ENCODE measurements at regions not wholly inside any gene's neighbourhood (a gene's known extent, or its start where the extent isn't known, plus 50 kb on each side); places are given as distances from the start of the nearest gene placed in this dataset.

DNA sequence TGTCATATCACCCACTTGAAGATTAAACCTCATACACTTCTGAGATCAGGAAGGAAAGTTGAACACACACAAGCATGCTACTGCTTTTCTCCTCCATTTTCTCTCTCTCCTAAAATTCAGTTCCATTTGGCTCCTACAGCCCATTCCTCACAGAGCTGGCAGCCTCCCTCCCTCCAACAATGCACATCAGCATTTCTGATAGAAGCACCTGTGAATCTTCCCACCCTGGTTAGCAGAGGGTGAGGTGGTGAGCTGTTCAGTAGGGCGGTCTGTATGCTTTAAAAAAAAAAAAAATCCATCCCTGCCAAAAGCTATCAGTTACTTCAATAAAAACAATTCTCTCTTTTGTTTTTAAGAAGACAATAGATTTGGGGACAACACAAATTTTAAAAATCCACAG, 463.2 kb upstream of the KIF2A start (continued):
- TF ChIP-seq, protein P1, sequence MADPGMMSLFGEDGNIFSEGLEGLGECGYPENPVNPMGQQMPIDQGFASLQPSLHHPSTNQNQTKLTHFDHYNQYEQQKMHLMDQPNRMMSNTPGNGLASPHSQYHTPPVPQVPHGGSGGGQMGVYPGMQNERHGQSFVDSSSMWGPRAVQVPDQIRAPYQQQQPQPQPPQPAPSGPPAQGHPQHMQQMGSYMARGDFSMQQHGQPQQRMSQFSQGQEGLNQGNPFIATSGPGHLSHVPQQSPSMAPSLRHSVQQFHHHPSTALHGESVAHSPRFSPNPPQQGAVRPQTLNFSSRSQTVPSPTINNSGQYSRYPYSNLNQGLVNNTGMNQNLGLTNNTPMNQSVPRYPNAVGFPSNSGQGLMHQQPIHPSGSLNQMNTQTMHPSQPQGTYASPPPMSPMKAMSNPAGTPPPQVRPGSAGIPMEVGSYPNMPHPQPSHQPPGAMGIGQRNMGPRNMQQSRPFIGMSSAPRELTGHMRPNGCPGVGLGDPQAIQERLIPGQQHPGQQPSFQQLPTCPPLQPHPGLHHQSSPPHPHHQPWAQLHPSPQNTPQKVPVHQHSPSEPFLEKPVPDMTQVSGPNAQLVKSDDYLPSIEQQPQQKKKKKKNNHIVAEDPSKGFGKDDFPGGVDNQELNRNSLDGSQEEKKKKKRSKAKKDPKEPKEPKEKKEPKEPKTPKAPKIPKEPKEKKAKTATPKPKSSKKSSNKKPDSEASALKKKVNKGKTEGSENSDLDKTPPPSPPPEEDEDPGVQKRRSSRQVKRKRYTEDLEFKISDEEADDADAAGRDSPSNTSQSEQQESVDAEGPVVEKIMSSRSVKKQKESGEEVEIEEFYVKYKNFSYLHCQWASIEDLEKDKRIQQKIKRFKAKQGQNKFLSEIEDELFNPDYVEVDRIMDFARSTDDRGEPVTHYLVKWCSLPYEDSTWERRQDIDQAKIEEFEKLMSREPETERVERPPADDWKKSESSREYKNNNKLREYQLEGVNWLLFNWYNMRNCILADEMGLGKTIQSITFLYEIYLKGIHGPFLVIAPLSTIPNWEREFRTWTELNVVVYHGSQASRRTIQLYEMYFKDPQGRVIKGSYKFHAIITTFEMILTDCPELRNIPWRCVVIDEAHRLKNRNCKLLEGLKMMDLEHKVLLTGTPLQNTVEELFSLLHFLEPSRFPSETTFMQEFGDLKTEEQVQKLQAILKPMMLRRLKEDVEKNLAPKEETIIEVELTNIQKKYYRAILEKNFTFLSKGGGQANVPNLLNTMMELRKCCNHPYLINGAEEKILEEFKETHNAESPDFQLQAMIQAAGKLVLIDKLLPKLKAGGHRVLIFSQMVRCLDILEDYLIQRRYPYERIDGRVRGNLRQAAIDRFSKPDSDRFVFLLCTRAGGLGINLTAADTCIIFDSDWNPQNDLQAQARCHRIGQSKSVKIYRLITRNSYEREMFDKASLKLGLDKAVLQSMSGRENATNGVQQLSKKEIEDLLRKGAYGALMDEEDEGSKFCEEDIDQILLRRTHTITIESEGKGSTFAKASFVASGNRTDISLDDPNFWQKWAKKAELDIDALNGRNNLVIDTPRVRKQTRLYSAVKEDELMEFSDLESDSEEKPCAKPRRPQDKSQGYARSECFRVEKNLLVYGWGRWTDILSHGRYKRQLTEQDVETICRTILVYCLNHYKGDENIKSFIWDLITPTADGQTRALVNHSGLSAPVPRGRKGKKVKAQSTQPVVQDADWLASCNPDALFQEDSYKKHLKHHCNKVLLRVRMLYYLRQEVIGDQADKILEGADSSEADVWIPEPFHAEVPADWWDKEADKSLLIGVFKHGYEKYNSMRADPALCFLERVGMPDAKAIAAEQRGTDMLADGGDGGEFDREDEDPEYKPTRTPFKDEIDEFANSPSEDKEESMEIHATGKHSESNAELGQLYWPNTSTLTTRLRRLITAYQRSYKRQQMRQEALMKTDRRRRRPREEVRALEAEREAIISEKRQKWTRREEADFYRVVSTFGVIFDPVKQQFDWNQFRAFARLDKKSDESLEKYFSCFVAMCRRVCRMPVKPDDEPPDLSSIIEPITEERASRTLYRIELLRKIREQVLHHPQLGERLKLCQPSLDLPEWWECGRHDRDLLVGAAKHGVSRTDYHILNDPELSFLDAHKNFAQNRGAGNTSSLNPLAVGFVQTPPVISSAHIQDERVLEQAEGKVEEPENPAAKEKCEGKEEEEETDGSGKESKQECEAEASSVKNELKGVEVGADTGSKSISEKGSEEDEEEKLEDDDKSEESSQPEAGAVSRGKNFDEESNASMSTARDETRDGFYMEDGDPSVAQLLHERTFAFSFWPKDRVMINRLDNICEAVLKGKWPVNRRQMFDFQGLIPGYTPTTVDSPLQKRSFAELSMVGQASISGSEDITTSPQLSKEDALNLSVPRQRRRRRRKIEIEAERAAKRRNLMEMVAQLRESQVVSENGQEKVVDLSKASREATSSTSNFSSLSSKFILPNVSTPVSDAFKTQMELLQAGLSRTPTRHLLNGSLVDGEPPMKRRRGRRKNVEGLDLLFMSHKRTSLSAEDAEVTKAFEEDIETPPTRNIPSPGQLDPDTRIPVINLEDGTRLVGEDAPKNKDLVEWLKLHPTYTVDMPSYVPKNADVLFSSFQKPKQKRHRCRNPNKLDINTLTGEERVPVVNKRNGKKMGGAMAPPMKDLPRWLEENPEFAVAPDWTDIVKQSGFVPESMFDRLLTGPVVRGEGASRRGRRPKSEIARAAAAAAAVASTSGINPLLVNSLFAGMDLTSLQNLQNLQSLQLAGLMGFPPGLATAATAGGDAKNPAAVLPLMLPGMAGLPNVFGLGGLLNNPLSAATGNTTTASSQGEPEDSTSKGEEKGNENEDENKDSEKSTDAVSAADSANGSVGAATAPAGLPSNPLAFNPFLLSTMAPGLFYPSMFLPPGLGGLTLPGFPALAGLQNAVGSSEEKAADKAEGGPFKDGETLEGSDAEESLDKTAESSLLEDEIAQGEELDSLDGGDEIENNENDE (IDR thresholded peaks at IDR 0.05; ENCODE audit: insufficient replicate concordance, low read length): no peak
- TF ChIP-seq TAF1 (IDR thresholded peaks at IDR 0.05; ENCODE audit: low read depth, low read length) (no peak), SP4 (IDR thresholded peaks at IDR 0.05; ENCODE audit: low read length) (no peak), HDAC2 (IDR thresholded peaks at IDR 0.05; ENCODE audit: borderline replicate concordance in 1 of 2, low read depth in 2 of 2, low read length in 2 of 2) (no peak), ASH2L (IDR thresholded peaks at IDR 0.05; ENCODE audit: low read length) (no peak), CBX5 (IDR thresholded peaks at IDR 0.05; ENCODE audit: low read depth, low read length) (no peak), SP2 (IDR thresholded peaks at IDR 0.05; ENCODE audit: low read length) (no peak), KDM1A (IDR thresholded peaks at IDR 0.05; ENCODE audit: borderline replicate concordance, low read length) (no peak), BACH1 (IDR thresholded peaks at IDR 0.05; ENCODE audit: low read length) (no peak)
